Activated T-cell treated with anti-CD3 and anti-CD28 coated beads, Interleukin-2, amount 50 U/mL, for 4 hours (primary cell): ENCODE measurements at regions not wholly inside any gene's neighbourhood (a gene's known extent, or its start where the extent isn't known, plus 50 kb on each side); places are given as distances from the start of the nearest gene placed in this dataset.

Source experiments
- ATAC-seq, 2 donors: fragments of 200-7000 bp; cut with Tn5 transposase; one replicate each; pipeline ENCODE4 v1.10.0; 2021
- DNase-seq: peaks from one replicate; pipeline ENCODE4 v3.0.0-alpha.2; 2020
- H3K27me3 Mint-ChIP-seq: one replicate; pipeline ENCODE4 v1.8.0; 2021; ENCODE audit warnings: low read depth, mixed read lengths
- H3K36me3 Mint-ChIP-seq: one replicate; pipeline ENCODE4 v1.8.0; 2022; ENCODE audit warnings: mixed read lengths; ENCODE audit not compliant: insufficient read depth
- H3K4me1 Mint-ChIP-seq: one replicate; pipeline ENCODE4 v1.8.0; 2021; ENCODE audit warnings: low read depth, mixed read lengths
- H3K4me3 Mint-ChIP-seq: one replicate; pipeline ENCODE4 v1.8.0; 2021; ENCODE audit warnings: mild to moderate bottlenecking, moderate library complexity, mixed read lengths
- H3K9me3 Mint-ChIP-seq: one replicate; pipeline ENCODE4 v1.8.0; 2021; ENCODE audit warnings: mixed read lengths

DNA sequence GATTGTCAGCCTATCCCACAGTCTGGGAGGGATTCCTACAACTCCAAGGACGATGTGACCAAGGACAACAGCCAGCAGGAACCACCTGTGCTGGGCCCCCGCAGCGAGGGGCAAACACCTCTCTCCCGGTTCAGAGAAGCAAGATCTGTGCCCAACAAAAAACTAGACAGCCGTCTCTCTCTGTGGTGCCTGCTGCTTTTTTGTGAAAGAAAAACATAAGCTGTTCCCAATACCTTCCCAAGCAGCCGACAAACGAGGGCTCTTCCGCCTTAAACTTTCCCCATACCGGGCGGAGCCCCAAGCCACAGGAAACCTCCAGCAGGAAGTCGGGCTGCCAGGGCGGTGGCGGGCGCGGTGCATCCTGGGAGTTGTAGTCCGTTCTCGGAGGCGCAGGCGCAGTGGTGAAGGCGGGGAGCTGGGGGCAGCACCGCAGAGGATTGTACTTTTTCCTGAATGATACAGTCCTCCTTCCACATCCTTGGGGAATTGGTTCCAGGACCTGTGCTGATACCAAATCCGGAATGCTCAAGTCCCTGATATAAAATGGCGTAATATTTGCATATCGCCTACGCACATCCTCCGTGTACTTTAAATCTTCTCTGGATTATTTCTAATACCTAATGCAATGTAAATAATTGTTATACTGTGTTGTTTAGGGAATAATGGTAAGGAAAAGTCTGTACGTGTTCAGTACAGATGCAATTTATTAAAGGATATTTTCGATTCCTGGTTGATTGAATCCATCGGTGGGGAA lies 63.1 kb upstream of the IRF2 start:
- DNase-seq (peak; percentile 89), ATAC-seq (peak; percentile 80)
- Mint-ChIP-seq H3K4me3 (peak overlapping the region; percentile 92), H3K4me1 (peaks cover 39% of the 10 kb centered on the region), H3K27me3 (no peaks in the 10 kb centered on the region), H3K9me3 (no peaks in the 10 kb centered on the region), H3K36me3 (no peaks in the 10 kb centered on the region)

DNA sequence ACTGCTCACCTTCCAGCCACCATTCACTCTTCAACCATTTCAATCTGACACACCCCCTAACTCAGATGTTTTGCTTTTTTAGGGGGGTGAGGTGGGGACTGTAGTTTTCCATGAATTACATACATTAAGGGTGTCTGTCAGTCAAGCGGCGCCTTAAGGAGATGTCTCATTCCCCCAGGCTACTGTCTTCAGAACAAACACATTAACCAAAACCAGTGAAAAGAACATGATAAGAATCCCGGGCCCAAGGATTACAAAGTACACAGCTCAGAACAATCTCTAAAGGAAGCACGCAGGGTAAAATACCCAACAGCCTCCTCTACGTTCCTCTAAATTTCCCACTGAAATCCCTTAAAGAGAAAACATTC lies 62.5 kb upstream of the IRF2 start:
- H3K36me3 Mint-ChIP-seq: no peaks in the 10 kb centered on the region
- H3K27me3 Mint-ChIP-seq: no peaks in the 10 kb centered on the region
- peak; percentile 6 to 9 for ATAC-seq

DNA sequence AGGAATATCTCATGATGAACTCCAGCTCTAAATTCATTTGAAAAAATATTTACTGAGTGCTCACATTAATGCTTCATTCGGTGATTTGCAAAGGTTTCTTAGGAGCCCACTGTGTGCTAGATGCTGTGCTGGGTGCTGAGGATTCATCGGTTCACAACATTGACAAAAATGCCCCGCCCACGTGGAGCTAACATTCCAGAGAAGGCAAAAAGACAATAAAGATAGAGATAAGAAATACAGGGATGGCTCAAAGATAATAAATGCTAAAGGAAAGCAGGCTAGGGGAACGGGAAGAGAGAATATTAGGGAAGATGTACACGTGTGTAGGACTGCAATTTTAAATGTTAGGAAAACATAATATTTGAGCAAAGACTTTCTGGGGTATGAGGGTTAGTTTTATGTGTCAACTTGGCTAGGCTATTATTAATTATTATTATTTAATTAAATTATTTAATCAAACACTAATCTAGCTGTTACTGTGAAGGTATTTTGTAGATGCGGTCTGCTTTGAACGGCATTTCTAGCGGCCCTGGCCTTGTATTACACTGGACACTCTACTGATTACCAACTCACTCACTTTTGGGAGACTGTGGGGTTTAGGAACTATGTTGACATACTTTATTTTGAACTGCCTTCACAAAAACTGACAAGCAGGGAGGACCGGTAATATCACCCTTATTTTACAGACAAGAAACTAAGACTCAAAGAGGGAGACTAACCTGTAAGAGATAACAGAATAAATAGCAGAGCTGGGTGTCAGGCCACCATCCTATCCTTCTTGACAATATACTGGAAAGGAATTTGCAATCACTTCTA lies 61.9 kb upstream of the IRF2 start:
- DNase-seq (no peak), ATAC-seq (no peak)
- no peaks in the 10 kb centered on the region for H3K27me3 Mint-ChIP-seq
- H3K9me3 Mint-ChIP-seq: no peaks in the 10 kb centered on the region
- H3K36me3 Mint-ChIP-seq: no peaks in the 10 kb centered on the region
- peak overlapping the region; percentile 92 for H3K4me3 Mint-ChIP-seq
- peaks cover 46% of the 10 kb centered on the region for H3K4me1 Mint-ChIP-seq

More for the DNA sequence above, 62.5 kb upstream of the IRF2 start:
- Mint-ChIP-seq H3K4me1 (peaks cover 43% of the 10 kb centered on the region), H3K4me3 (peak overlapping the region; percentile 92), H3K9me3 (no peaks in the 10 kb centered on the region)
- no peak for DNase-seq

DNA sequence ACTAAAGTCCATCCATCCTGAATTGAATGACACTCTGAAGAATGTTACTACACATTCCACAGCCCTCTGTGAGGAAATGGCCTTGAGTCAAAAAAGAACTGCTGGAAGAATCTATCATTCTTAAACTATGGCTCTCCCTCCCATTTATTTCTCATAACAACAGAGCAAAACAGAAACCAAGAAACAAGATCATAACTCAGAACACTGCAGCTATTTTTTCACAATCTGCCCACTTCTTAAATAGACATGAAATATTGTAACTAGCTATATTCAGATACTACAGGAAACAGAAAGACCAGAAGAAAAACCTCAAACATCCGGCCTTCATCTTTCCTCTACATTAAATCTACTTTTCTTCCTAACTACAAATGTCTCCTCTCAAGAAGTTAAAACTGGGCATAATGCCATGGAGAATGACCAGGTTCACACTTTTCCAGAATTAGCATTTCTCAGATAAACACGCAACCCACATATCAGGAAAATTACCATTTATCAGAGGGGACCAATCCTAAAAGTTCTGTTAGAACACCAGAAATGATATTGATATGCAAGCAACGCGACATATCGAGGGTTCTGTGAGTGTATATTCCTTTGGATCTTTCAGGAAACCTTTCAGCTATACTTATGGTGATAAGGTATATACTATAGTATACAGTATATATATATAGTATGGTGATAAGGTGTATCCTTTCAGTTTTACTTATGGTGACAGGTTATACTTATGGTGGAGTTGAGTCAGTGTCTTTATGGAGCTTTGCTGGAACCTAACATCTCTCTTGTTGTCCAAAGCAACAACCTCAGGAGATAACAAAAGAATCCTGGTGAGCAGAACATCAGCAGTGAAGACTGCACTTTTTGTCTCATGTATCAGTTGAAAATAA lies 60.4 kb upstream of the IRF2 start:
- DNase-seq (no peak), ATAC-seq (peak; percentile 63 to 68)
- no peaks in the 10 kb centered on the region for H3K9me3 Mint-ChIP-seq
- H3K27me3 Mint-ChIP-seq: no peaks in the 10 kb centered on the region
- peaks cover 49% of the 10 kb centered on the region for H3K4me1 Mint-ChIP-seq
- H3K36me3 Mint-ChIP-seq: no peaks in the 10 kb centered on the region
- peak overlapping the region; percentile 66 for H3K4me3 Mint-ChIP-seq

DNA sequence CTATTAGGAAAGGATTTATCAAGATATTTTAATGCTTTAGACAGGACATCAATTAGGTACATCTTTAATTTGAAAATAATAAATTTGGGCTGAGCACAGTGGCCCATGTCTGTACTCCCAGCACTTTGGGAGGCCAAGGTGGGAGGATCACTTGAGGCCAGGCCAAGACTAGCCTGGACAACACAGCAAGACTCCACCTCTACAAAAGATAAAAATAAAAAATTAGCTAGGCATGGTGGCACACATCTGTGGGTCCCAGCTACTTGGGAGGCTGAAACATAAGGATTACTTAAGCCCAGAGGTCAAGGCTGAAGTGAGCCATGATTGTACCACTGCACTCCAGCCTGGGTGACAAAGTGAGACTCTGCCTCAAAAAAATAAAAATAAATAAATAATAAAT lies 59.6 kb upstream of the IRF2 start:
- ATAC-seq (no peak), DNase-seq (no peak)
- Mint-ChIP-seq H3K36me3 (no peaks in the 10 kb centered on the region), H3K4me1 (peaks cover 55% of the 10 kb centered on the region), H3K9me3 (no peaks in the 10 kb centered on the region), H3K27me3 (no peaks in the 10 kb centered on the region), H3K4me3 (no peak overlapping the region)

DNA sequence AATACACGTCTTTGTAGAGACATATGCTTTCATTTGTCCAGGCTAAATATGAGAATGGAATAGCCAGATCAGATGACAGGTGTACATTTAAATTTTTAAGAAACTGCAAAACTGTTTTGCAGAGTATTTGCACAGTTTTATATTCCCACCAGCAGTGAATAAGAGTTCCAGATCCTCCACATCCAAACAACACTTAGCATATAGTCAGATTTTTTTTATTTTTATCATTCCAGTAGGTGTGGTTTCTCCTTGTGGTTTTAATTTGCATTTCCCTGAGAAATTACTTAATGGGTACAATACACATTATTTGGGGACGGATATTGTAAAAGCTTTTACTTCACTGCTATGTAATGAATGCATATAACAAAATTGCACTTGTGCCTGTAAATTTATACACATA lies 56.7 kb upstream of the IRF2 start:
- DNase-seq (no peak), ATAC-seq (no peak)
- H3K4me3 Mint-ChIP-seq: no peak overlapping the region
- no peaks in the 10 kb centered on the region for H3K9me3 Mint-ChIP-seq
- peaks cover 56% of the 10 kb centered on the region for H3K4me1 Mint-ChIP-seq
- H3K27me3 Mint-ChIP-seq: no peaks in the 10 kb centered on the region
- H3K36me3 Mint-ChIP-seq: no peaks in the 10 kb centered on the region

DNA sequence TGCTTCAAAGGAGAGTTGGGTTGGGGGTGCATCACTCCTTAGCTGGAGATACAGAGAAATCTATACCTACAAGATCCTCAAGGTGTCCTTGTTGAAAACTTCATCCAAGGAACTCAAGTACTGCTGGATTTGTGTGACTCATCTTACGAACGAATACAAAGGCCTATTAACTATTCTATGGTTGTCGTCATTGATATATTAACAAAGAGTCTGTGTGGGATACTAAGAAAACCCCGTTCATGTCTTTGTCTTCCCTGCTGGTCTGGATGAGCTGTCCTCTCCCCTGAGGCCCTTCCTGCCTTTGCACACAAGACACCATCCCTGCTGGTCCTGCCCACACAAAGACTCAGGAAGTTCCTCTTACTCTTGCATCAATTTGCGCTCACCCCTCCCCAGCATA lies 54.9 kb upstream of the IRF2 start:
- H3K27me3 Mint-ChIP-seq: no peaks in the 10 kb centered on the region
- peaks cover 5% of the 10 kb centered on the region for H3K36me3 Mint-ChIP-seq
- peaks cover 16% of the 10 kb centered on the region for H3K9me3 Mint-ChIP-seq
- no peak overlapping the region for H3K4me3 Mint-ChIP-seq
- DNase-seq (no peak), ATAC-seq (no peak)
- peaks cover 38% of the 10 kb centered on the region for H3K4me1 Mint-ChIP-seq

DNA sequence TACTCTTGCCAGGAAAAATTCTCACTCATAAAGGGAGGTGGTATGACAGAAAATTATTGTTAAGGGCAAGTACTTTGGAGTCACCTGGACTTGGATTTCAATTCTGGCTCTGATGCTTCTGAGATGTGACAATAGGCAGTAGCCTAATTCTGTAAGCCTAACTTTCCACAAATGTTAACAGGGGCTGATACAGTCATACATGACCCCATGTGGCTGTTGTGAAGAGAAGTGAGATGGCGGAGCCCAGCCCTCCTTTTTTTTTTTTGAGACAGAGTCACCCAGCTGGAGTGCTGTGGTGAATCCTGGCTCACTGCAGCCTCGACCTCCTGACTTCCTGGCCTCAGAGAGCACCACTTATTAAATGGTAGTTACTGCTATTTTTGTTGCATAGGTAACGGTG lies 54.4 kb upstream of the IRF2 start:
- H3K27me3 Mint-ChIP-seq: no peaks in the 10 kb centered on the region
- peaks cover 36% of the 10 kb centered on the region for H3K4me1 Mint-ChIP-seq
- no peak for ATAC-seq
- peaks cover 5% of the 10 kb centered on the region for H3K36me3 Mint-ChIP-seq
- peaks cover 22% of the 10 kb centered on the region for H3K9me3 Mint-ChIP-seq
- no peak for DNase-seq
- no peak overlapping the region for H3K4me3 Mint-ChIP-seq

DNA sequence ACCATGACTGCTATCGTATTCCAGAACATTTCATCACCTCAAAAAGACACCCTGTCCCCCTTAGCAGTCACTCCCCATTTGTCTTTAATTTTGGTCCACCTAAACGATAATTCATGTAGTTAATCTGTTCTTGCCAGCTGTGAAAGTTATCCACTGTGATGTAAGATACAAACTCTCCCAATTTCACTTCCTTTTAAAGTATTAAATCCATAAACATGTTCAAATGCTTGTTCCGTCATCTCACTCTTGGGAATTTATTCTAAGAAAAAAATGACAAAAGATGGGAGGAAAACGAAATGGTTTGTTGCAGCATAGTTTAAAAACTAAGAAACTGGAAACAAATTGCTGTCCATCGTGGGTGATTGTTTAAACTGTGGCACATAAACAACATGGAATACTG lies 53.7 kb upstream of the IRF2 start:
- H3K4me3 Mint-ChIP-seq: no peak overlapping the region
- DNase-seq (no peak), ATAC-seq (no peak)
- H3K9me3 Mint-ChIP-seq: peaks cover 29% of the 10 kb centered on the region
- peaks cover 30% of the 10 kb centered on the region for H3K4me1 Mint-ChIP-seq
- H3K27me3 Mint-ChIP-seq: no peaks in the 10 kb centered on the region
- peaks cover 5% of the 10 kb centered on the region for H3K36me3 Mint-ChIP-seq

DNA sequence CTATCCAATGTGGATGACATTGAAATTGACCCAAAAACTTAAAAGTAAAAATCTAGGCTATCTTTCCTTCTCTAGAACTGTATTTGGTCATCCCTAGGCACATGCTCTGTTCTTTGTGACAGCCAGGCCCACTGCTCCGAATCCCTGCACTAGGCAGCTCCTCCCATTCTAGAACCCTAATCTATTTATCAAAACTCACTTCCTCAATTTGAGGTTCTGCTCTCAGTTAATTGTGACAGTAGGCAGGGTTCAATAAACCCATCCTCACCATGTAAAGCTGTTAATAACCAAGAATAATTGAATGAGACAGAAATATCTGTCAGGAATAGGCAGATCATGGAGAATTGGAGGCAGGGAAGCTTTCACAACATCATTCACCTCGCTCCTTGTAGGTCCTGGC lies 51.9 kb upstream of the IRF2 start:
- H3K4me1 Mint-ChIP-seq: peaks cover 22% of the 10 kb centered on the region

More for the DNA sequence above, 51.9 kb upstream of the IRF2 start:
- Mint-ChIP-seq H3K27me3 (no peaks in the 10 kb centered on the region), H3K4me3 (no peak overlapping the region), H3K36me3 (peaks cover 5% of the 10 kb centered on the region), H3K9me3 (peaks cover 31% of the 10 kb centered on the region)
- no peak for ATAC-seq
- no peak for DNase-seq
